22Rv1 (cell line): ENCODE measurements at regions not wholly inside any gene's neighbourhood (a gene's known extent, or its start where the extent isn't known, plus 50 kb on each side); places are given as distances from the start of the nearest gene placed in this dataset.

Experiments
- H3K27ac ChIP-seq: fragments of 450-650 bp; 2 replicates; pipeline ENCODE4 v1.5.1; 2017
- CTCF ChIP-seq: fragments of 450-650 bp; IDR thresholded peaks from 2 replicates; pipeline ENCODE4 v1.5.1; 2017; ENCODE audit warnings: mild to moderate bottlenecking
- ZFX ChIP-seq: fragments of 450-650 bp; IDR thresholded peaks from 2 replicates; pipeline ENCODE4 v1.6.1; 2017; ENCODE audit warnings: antibody characterized with exemption, borderline replicate concordance

- TF ChIP-seq ZFX (no peak), CTCF (no peak)
- H3K27ac ChIP-seq: no peak overlapping the region
These were observed 736.9 kb upstream of the KIRREL3 start for GRCh38 chr11:127737499-127737898.

- H3K27ac ChIP-seq: no peak overlapping the region
- TF ChIP-seq CTCF: no peak
- TF ChIP-seq ZFX: no peak
These were observed 733.0 kb upstream of the KIRREL3 start for GRCh38 chr11:127733552-127733951.

GRCh38 chr11:127726367-127726766 lies 725.8 kb upstream of the KIRREL3 start:
- TF ChIP-seq CTCF (no peak), ZFX (no peak)

GRCh38 chr11:127723714-127724113 lies 723.1 kb upstream of the KIRREL3 start:
- H3K27ac ChIP-seq: no peak overlapping the region
- TF ChIP-seq CTCF (no peak), ZFX (no peak)

More at GRCh38 chr11:127726367-127726766, 725.8 kb upstream of the KIRREL3 start:
- no peak overlapping the region for H3K27ac ChIP-seq

GRCh38 chr11:127713226-127713625 lies 712.7 kb upstream of the KIRREL3 start:
- H3K27ac ChIP-seq: no peak overlapping the region
- TF ChIP-seq CTCF (no peak), ZFX (no peak)

- H3K27ac ChIP-seq: no peak overlapping the region
- TF ChIP-seq ZFX (no peak), CTCF (no peak)
These were observed 711.2 kb upstream of the KIRREL3 start for GRCh38 chr11:127711748-127712147.

- TF ChIP-seq ZFX: no peak
- TF ChIP-seq CTCF: no peak
- no peak overlapping the region for H3K27ac ChIP-seq
These were observed 710.3 kb upstream of the KIRREL3 start for GRCh38 chr11:127710831-127711230.
